ENCODE measurements at regions not wholly inside any gene's neighbourhood (a gene's known extent, or its start where the extent isn't known, plus 50 kb on each side); places are given as distances from the start of the nearest gene placed in this dataset.

DNA sequence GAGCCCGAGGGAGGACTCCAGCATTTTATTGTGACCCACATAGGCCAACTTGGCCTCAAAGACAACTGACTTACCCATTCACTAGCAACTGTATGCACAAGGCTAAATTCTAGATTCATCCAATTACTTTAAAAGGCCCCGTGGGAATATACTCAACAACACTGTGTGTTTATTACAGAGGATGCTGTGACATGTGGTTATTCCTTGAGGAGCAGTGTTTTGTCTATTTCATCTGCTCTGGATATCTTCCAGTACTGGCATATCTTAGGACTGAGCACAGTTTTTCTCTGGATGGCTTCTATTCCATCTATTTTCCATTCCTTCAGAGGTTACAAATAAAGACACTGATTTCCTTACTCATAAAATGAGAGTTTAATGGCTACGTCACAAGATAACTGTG is 87.2 kb upstream of the KRAS start:
- intact Hi-C loops (cut with micrococcal nuclease): no loop called here
- Mint-ChIP-seq H3K9me3 (ENCODE audit: unreplicated experiment) (no peaks in the 10 kb centered on the region), H3K36me3 (ENCODE audit: insufficient read depth, unreplicated experiment) (no peaks in the 10 kb centered on the region), H3K4me1 (ENCODE audit: insufficient read depth, unreplicated experiment) (no peaks in the 10 kb centered on the region), H3K27ac (ENCODE audit: low read depth, unreplicated experiment) (no peak overlapping the region), H3K4me3 (ENCODE audit: unreplicated experiment) (no peak overlapping the region), H3K27me3 (ENCODE audit: insufficient read depth, unreplicated experiment) (no peaks in the 10 kb centered on the region)
- POLR2A ChIA-PET: no interaction called here
- DNase-seq (ENCODE audit: unreplicated experiment): no peak
- BruUV-seq (replicated peaks): no TSS peak
- CTCF ChIA-PET: no interaction called here
- TF ChIP-seq, protein P1, sequence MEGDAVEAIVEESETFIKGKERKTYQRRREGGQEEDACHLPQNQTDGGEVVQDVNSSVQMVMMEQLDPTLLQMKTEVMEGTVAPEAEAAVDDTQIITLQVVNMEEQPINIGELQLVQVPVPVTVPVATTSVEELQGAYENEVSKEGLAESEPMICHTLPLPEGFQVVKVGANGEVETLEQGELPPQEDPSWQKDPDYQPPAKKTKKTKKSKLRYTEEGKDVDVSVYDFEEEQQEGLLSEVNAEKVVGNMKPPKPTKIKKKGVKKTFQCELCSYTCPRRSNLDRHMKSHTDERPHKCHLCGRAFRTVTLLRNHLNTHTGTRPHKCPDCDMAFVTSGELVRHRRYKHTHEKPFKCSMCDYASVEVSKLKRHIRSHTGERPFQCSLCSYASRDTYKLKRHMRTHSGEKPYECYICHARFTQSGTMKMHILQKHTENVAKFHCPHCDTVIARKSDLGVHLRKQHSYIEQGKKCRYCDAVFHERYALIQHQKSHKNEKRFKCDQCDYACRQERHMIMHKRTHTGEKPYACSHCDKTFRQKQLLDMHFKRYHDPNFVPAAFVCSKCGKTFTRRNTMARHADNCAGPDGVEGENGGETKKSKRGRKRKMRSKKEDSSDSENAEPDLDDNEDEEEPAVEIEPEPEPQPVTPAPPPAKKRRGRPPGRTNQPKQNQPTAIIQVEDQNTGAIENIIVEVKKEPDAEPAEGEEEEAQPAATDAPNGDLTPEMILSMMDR (IDR thresholded peaks at IDR 0.05; ENCODE audit: unreplicated experiment): no peak

- CTCF ChIA-PET: interaction anchor here (1.1 kb wide), 1 partner anchor 91 kb away, joined by 3 read pairs; no protein-coding TSS in a partner anchor
- TF ChIP-seq, protein P1 (IDR thresholded peaks at IDR 0.05; ENCODE audit: unreplicated experiment): no peak
Measured at GRCh38 chr12:25332143-25332542, 81.4 kb upstream of the KRAS start.

GRCh38 chr12:25328072-25328712 is 77.5 kb upstream of the KRAS start:
- no peaks in the 10 kb centered on the region for H3K36me3 Mint-ChIP-seq (ENCODE audit: insufficient read depth, unreplicated experiment)
- H3K4me1 Mint-ChIP-seq (ENCODE audit: insufficient read depth, unreplicated experiment): peaks cover under 1% of the 10 kb centered on the region
- intact Hi-C loops (cut with micrococcal nuclease): no loop called here
- peaks cover 14% of the 10 kb centered on the region for H3K27me3 Mint-ChIP-seq (ENCODE audit: insufficient read depth, unreplicated experiment)
- ChIA-PET CTCF (interaction anchor here (1.2 kb wide), 1 partner anchor 59 kb away, joined by 3 read pairs; no protein-coding TSS in a partner anchor), POLR2A (interaction anchor here (0.7 to 1.9 kb wide), 4 partner anchors 19 to 87 kb away, joined by 3 to 9 read pairs (median 4); partner anchors contain the start of gene KRAS)
- peak; percentile 68 for DNase-seq (ENCODE audit: unreplicated experiment)
- no TSS peak for BruUV-seq (replicated peaks)
- H3K9me3 Mint-ChIP-seq (ENCODE audit: unreplicated experiment): no peaks in the 10 kb centered on the region
- no peak overlapping the region for H3K4me3 Mint-ChIP-seq (ENCODE audit: unreplicated experiment)
- no peak overlapping the region for H3K27ac Mint-ChIP-seq (ENCODE audit: low read depth, unreplicated experiment)
- TF ChIP-seq, protein P1 (IDR thresholded peaks at IDR 0.05; ENCODE audit: unreplicated experiment): no peak

More at GRCh38 chr12:25332143-25332542, 81.4 kb upstream of the KRAS start:
- intact Hi-C loops (cut with micrococcal nuclease): loop anchor here (5.0 kb wide), 2 partner anchors 55 to 625 kb away; partner anchors contain the start of gene RASSF8
- DNase-seq (ENCODE audit: unreplicated experiment): no peak
- no TSS peak for BruUV-seq (replicated peaks)
- no peak overlapping the region for H3K4me3 Mint-ChIP-seq (ENCODE audit: unreplicated experiment)
- H3K4me1 Mint-ChIP-seq (ENCODE audit: insufficient read depth, unreplicated experiment): no peaks in the 10 kb centered on the region
- no peaks in the 10 kb centered on the region for H3K36me3 Mint-ChIP-seq (ENCODE audit: insufficient read depth, unreplicated experiment)
- POLR2A ChIA-PET: interaction anchor here (0.6 to 3.0 kb wide), 2 partner anchors 81 to 85 kb away, joined by 3 to 8 read pairs; partner anchors contain the start of gene KRAS
- peaks cover 14% of the 10 kb centered on the region for H3K27me3 Mint-ChIP-seq (ENCODE audit: insufficient read depth, unreplicated experiment)
- H3K27ac Mint-ChIP-seq (ENCODE audit: low read depth, unreplicated experiment): no peak overlapping the region
- H3K9me3 Mint-ChIP-seq (ENCODE audit: unreplicated experiment): no peaks in the 10 kb centered on the region

DNA sequence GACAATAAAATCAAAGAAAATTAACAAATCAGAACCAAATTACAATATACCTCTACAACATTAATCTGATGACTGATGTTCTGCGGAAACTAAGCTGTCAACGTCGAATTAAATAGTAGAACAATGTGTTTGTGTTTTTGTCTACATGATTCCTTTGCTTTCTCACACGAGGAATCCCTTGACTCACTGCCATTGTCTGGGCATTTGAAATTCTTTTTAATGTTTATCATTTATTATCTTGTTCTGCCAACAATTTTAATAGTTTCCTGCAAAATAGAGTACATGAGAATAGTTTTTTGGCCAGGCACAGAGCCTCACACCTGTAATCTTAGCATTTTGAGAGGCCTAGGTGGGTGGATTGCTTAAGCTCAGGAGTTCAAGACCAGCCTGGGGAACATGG is 76.6 kb upstream of the KRAS start:
- no peak for DNase-seq (ENCODE audit: unreplicated experiment)
- Mint-ChIP-seq H3K36me3 (ENCODE audit: insufficient read depth, unreplicated experiment) (no peaks in the 10 kb centered on the region), H3K4me3 (ENCODE audit: unreplicated experiment) (no peak overlapping the region), H3K4me1 (ENCODE audit: insufficient read depth, unreplicated experiment) (peaks cover 9% of the 10 kb centered on the region), H3K27me3 (ENCODE audit: insufficient read depth, unreplicated experiment) (peaks cover 14% of the 10 kb centered on the region), H3K9me3 (ENCODE audit: unreplicated experiment) (no peaks in the 10 kb centered on the region), H3K27ac (ENCODE audit: low read depth, unreplicated experiment) (no peak overlapping the region)
- ChIA-PET CTCF (no interaction called here), POLR2A (interaction anchor here (1.8 kb wide), 1 partner anchor 77 kb away, joined by 4 read pairs; the partner anchor contains the start of gene KRAS)
- TF ChIP-seq, protein P1 (IDR thresholded peaks at IDR 0.05; ENCODE audit: unreplicated experiment): no peak
- BruUV-seq (replicated peaks): no TSS peak
- intact Hi-C loops (cut with micrococcal nuclease): no loop called here

Measured in MCF 10A (cell line).